Natural killer cell (primary cell): ENCODE measurements at regions not wholly inside any gene's neighbourhood (a gene's known extent, or its start where the extent isn't known, plus 50 kb on each side); places are given as distances from the start of the nearest gene placed in this dataset.
A peak's percentile ranks its signal among the peaks of the same experiment; 100 is the strongest.

Experiments used
- ATAC-seq, 3 donors: fragments of 150-1000 bp in 2 of 3; fragments of 200-7000 bp in 1 of 3; cut with Tn5 transposase; 1 replicate in 1 of 3; 2 replicates in 2 of 3; pipeline ENCODE4 v1.10.0; 2021; ENCODE audit warnings: mild to moderate bottlenecking in 2 of 3, moderate library complexity in 2 of 3
- DNase-seq, 2 donors: peaks; one replicate each; pipeline versions ENCODE4 v3.0.0 to v3.0.0-alpha.2; 2013 to 2021; ENCODE audit warnings: mixed read lengths in 1 of 2
- H3K27ac ChIP-seq: one replicate; pipeline ENCODE4 v1.5.1; 2013; ENCODE audit warnings: mild to moderate bottlenecking, low read length
- H3K27me3 ChIP-seq: one replicate; pipeline ENCODE4 v1.6.1; 2013; ENCODE audit warnings: low read length; ENCODE audit not compliant: control insufficient read depth, insufficient read depth
- H3K36me3 ChIP-seq: one replicate; pipeline ENCODE4 v1.6.1; 2013; ENCODE audit warnings: low read length; ENCODE audit not compliant: control insufficient read depth, insufficient read depth
- H3K4me1 ChIP-seq: one replicate; pipeline ENCODE4 v1.6.1; 2013; ENCODE audit warnings: low read length; ENCODE audit not compliant: control insufficient read depth, insufficient read depth
- H3K4me3 ChIP-seq: one replicate; pipeline ENCODE4 v1.5.1; 2013; ENCODE audit warnings: low read length
- H3K9me3 ChIP-seq: one replicate; pipeline ENCODE4 v1.6.1; 2013; ENCODE audit warnings: low read length; ENCODE audit not compliant: control insufficient read depth, insufficient read depth
- H3K27ac Mint-ChIP-seq, 2 donors: one replicate each; pipeline ENCODE4 v1.8.0; 2022; ENCODE audit warnings: mild to moderate bottlenecking in 2 of 2, mixed read lengths in 2 of 2, moderate library complexity in 1 of 2
- H3K27me3 Mint-ChIP-seq, 2 donors: one replicate each; pipeline ENCODE4 v1.8.0; 2022; ENCODE audit warnings: low read depth in 2 of 2, mixed read lengths in 2 of 2
- H3K36me3 Mint-ChIP-seq: one replicate; pipeline ENCODE4 v1.8.0; 2022; ENCODE audit warnings: mixed read lengths
- H3K4me1 Mint-ChIP-seq, 2 donors: one replicate each; pipeline ENCODE4 v1.8.0; 2022; ENCODE audit warnings: mixed read lengths in 2 of 2
- H3K4me3 Mint-ChIP-seq: one replicate; pipeline ENCODE4 v1.8.0; 2022; ENCODE audit warnings: mild to moderate bottlenecking, moderate library complexity, mixed read lengths
- H3K9me3 Mint-ChIP-seq, 2 donors: one replicate each; pipeline ENCODE4 v1.8.0; 2022; ENCODE audit warnings: mixed read lengths in 2 of 2
- WGBS: methylation state at CpG from one replicate; pipeline ENCODE4 v1.1.7; 2013; ENCODE audit warnings: missing lambda C conversion rate; ENCODE audit not compliant: insufficient coverage; 5-methylcytosine and 5-hydroxymethylcytosine counted together
- intact Hi-C: fragments of 100-400 bp; cut with micrococcal nuclease; formaldehyde crosslinking; loops from one replicate; pipeline ENCODE4 v1.14.2; 2022
- TF ChIP-seq, protein P1 (sequence below): fragments of 200-600 bp; IDR thresholded peaks from one replicate; pipeline ENCODE4 v1.8.0; 2022; ENCODE audit warnings: antibody characterized with exemption

DNA sequence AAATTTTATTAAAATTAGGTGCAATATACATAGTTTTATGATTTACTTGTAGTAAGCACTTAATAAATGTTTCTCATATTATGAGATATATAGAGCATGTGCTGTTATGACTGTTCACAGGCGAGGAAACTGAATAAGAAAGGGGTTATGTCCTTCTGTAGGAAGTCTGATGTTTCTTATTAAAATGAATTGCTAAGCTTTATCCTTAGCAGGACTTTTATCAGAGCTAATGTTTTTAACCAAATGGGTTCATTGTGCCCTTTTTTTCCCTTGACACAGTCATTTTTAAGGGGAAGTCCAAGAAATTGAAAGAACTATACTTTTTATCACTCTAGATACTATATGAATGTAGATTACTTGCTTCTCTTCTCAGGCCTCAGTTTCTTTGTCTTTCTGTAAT, 285.2 kb downstream of the PTPRC start:
- no peak overlapping the region for H3K4me3 ChIP-seq
- intact Hi-C loops: no loop called here

DNA sequence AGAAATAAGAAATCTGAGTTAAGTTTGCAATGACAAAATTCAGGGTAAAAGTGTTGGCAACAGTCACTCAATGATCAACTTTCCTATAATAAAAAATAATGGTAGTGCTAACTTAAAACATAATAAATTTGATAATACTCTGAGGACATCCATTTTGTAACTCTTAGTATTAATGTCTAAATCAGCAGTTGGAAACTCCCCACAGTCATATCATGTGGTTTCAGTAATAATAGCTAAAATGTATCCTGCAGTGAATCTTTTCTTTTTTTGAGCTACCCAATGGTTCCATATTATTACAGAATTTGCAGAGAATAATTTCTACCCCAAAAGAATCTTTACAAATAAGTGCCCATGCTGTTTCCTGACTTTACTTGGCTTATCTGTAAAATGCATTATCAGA, 286.7 kb downstream of the PTPRC start:
- no peak overlapping the region for H3K27ac ChIP-seq
- ATAC-seq (peak in 1 of 3 donors; percentile 30), DNase-seq (no peak)
- Mint-ChIP-seq H3K4me1 (peaks cover 58 to 65% of the 10 kb centered on the region in 2 donors), H3K27ac (peak overlapping the region; percentile 81 to 91), H3K27me3 (no peaks in the 10 kb centered on the region), H3K9me3 (no peaks in the 10 kb centered on the region), H3K4me3 (no peak overlapping the region), H3K36me3 (no peaks in the 10 kb centered on the region)
- no peaks in the 10 kb centered on the region for H3K27me3 ChIP-seq
- no peaks in the 10 kb centered on the region for H3K36me3 ChIP-seq
- H3K4me1 ChIP-seq: peaks cover 12% of the 10 kb centered on the region
- intact Hi-C loops: loop anchor here (1.0 kb wide), 1 partner anchor 9 kb away; no protein-coding TSS in a partner anchor
- TF ChIP-seq, protein P1, sequence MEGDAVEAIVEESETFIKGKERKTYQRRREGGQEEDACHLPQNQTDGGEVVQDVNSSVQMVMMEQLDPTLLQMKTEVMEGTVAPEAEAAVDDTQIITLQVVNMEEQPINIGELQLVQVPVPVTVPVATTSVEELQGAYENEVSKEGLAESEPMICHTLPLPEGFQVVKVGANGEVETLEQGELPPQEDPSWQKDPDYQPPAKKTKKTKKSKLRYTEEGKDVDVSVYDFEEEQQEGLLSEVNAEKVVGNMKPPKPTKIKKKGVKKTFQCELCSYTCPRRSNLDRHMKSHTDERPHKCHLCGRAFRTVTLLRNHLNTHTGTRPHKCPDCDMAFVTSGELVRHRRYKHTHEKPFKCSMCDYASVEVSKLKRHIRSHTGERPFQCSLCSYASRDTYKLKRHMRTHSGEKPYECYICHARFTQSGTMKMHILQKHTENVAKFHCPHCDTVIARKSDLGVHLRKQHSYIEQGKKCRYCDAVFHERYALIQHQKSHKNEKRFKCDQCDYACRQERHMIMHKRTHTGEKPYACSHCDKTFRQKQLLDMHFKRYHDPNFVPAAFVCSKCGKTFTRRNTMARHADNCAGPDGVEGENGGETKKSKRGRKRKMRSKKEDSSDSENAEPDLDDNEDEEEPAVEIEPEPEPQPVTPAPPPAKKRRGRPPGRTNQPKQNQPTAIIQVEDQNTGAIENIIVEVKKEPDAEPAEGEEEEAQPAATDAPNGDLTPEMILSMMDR: no peak
- no peaks in the 10 kb centered on the region for H3K9me3 ChIP-seq
- H3K4me3 ChIP-seq: no peak overlapping the region

More for the DNA sequence above, 285.2 kb downstream of the PTPRC start:
- Mint-ChIP-seq H3K4me1 (peaks cover 58 to 65% of the 10 kb centered on the region in 2 donors), H3K27me3 (no peaks in the 10 kb centered on the region), H3K4me3 (no peak overlapping the region), H3K9me3 (no peaks in the 10 kb centered on the region), H3K36me3 (no peaks in the 10 kb centered on the region), H3K27ac (peak overlapping the region; percentile 91 to 92)
- WGBS: 50% methylated on average over 1 of the region's 1 CpG
- Histone ChIP-seq H3K27me3 (no peaks in the 10 kb centered on the region), H3K27ac (no peak overlapping the region), H3K36me3 (no peaks in the 10 kb centered on the region), H3K4me1 (peaks cover 12% of the 10 kb centered on the region), H3K9me3 (no peaks in the 10 kb centered on the region)
- DNase-seq: no peak
- TF ChIP-seq, protein P1: no peak
- ATAC-seq: no peak

DNA sequence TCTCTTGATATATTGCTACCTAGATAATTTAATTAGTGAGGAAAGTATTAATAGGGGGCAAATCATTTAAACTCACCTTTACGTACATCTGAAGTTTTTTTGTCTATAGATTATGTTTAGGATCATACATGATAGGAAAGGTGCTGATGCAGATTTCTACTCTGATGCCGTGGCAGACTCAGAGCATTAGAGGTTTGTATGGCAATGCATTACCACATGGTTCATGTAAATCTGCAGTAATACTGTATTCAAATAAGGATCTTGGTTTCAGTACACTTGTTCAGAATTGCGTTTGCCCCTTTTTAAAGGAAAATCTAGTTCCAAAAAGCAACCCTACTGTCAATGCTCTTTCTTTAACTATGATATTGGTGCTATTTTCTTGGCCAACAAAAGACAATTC, 288.3 kb downstream of the PTPRC start:
- no peaks in the 10 kb centered on the region for H3K9me3 ChIP-seq
- Mint-ChIP-seq H3K36me3 (no peaks in the 10 kb centered on the region), H3K4me3 (peak overlapping the region; percentile 36), H3K27me3 (no peaks in the 10 kb centered on the region), H3K9me3 (no peaks in the 10 kb centered on the region), H3K4me1 (peaks cover 50 to 60% of the 10 kb centered on the region in 2 donors), H3K27ac (peak overlapping the region; percentile 81 to 91)
- H3K4me3 ChIP-seq: no peak overlapping the region
- TF ChIP-seq, protein P1: no peak
- 42% methylated on average over 2 of the region's 3 CpGs for WGBS
- no peak overlapping the region for H3K27ac ChIP-seq
- ATAC-seq (peak; percentile 27 to 62 (median 60)), DNase-seq (peak in 1 of 2 donors; percentile 30)
- H3K4me1 ChIP-seq: peaks cover 2% of the 10 kb centered on the region
- no peaks in the 10 kb centered on the region for H3K36me3 ChIP-seq
- intact Hi-C loops: no loop called here
- H3K27me3 ChIP-seq: no peaks in the 10 kb centered on the region

DNA sequence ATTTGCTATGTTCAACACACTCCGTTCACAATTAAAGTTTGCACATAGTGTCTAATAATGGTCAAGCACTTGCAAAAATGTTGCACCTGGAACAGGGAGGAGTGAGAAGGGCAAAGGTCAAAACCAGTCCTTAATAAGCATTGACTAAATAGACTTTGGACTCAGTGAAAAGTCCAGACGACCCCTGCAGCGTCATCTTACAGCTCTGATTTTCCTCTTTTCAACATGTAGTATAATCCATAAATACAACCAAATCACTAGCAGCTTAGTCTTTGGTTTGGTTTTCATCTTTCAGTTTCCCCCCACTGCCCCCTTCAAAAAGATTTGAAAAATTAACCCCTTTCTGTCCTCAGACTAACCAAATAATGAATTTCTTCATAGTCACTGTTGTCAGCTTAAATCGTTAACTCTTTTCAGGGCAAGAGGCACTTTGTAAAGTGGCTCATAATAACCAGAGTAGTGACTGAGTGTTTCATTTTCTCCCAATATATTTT, 290.3 kb downstream of the PTPRC start:
- no peak overlapping the region for H3K27ac ChIP-seq
- WGBS: 45% methylated on average over 3 of the region's 4 CpGs
- DNase-seq (no peak), ATAC-seq (no peak)
- H3K27ac Mint-ChIP-seq: peak overlapping the region; percentile 89 to 90
- TF ChIP-seq, protein P1: no peak
- no peaks in the 10 kb centered on the region for H3K9me3 ChIP-seq
- H3K4me1 ChIP-seq: peaks cover 5% of the 10 kb centered on the region
- H3K4me1 Mint-ChIP-seq: peaks cover 50 to 65% of the 10 kb centered on the region in 2 donors
- peak overlapping the region; percentile 87 for H3K4me3 Mint-ChIP-seq
- no peaks in the 10 kb centered on the region for H3K27me3 Mint-ChIP-seq
- no peak overlapping the region for H3K4me3 ChIP-seq
- intact Hi-C loops: no loop called here
- no peaks in the 10 kb centered on the region for H3K9me3 Mint-ChIP-seq
- H3K36me3 Mint-ChIP-seq: no peaks in the 10 kb centered on the region
- no peaks in the 10 kb centered on the region for H3K36me3 ChIP-seq
- no peaks in the 10 kb centered on the region for H3K27me3 ChIP-seq
